ENCODE measurements at regions not wholly inside any gene's neighbourhood (a gene's known extent, or its start where the extent isn't known, plus 50 kb on each side); places are given as distances from the start of the nearest gene placed in this dataset.

DNA sequence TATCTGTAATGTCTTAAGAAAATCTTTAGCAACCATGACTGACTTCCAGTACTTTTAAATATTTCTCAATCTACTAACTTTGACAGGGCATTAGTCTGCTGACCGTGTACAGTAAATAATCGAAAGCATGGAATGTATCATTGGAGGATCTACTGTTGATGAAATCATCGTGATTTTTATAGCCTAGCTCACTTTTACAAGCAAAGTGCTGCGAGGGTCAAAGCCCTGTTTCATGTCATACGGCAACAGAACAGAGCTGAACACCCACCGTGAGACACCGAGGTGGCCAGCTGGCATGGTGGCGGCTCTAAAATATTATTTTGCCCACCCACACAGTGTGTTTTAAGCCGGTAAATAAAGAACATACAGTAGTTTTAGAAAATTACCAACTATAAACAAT, 679.3 kb downstream of the FAT4 start:
- no peaks in the 10 kb centered on the region for H3K36me3 ChIP-seq (ENCODE audit: control insufficient read depth in 2 of 2, insufficient read depth in 2 of 2, low read length in 2 of 2)
- no peak overlapping the region for H3K4me3 ChIP-seq (ENCODE audit: low read length in 2 of 2)
- H3K9ac ChIP-seq (ENCODE audit: low read depth in 1 of 2, low read length in 2 of 2): no peak overlapping the region
- peaks cover 0 to 3% of the 10 kb centered on the region in 2 donors for H3K9me3 ChIP-seq (ENCODE audit: control insufficient read depth in 2 of 2, low read length in 2 of 2)
- no peaks in the 10 kb centered on the region for H3K4me1 ChIP-seq (ENCODE audit: control insufficient read depth in 2 of 2, insufficient read depth in 2 of 2, low read length in 2 of 2)
- no peaks in the 10 kb centered on the region for H3K27me3 ChIP-seq (ENCODE audit: control insufficient read depth in 2 of 2, insufficient read depth in 2 of 2, low read length in 2 of 2)
- H3K27ac ChIP-seq (ENCODE audit: low read depth in 2 of 2, low read length in 2 of 2): no peak overlapping the region

DNA sequence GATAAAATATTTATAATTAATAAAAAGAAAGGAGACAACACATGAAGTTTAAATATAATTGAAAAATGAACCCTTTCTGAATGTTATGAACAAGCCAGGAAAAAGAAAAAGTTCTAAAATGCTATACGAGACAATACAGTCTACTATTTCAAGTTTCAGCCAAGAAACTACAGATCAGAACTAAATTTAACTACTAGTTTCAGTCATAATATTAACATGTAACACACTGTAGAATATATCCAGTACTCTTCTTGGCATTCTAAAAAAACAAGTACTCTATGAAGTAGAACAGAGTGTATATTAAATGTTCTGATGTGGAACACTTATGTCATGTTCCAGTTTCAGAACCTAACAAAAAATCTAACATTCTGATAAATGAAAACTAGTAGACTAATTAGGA, 679.7 kb downstream of the FAT4 start:
- no peak overlapping the region for H3K4me3 ChIP-seq (ENCODE audit: low read length in 2 of 2)
- H3K36me3 ChIP-seq (ENCODE audit: control insufficient read depth in 2 of 2, insufficient read depth in 2 of 2, low read length in 2 of 2): no peaks in the 10 kb centered on the region
- no peak overlapping the region for H3K9ac ChIP-seq (ENCODE audit: low read depth in 1 of 2, low read length in 2 of 2)
- peaks cover 0 to 3% of the 10 kb centered on the region in 2 donors for H3K9me3 ChIP-seq (ENCODE audit: control insufficient read depth in 2 of 2, low read length in 2 of 2)
- no peaks in the 10 kb centered on the region for H3K27me3 ChIP-seq (ENCODE audit: control insufficient read depth in 2 of 2, insufficient read depth in 2 of 2, low read length in 2 of 2)
- H3K4me1 ChIP-seq (ENCODE audit: control insufficient read depth in 2 of 2, insufficient read depth in 2 of 2, low read length in 2 of 2): no peaks in the 10 kb centered on the region
- no peak overlapping the region for H3K27ac ChIP-seq (ENCODE audit: low read depth in 2 of 2, low read length in 2 of 2)

DNA sequence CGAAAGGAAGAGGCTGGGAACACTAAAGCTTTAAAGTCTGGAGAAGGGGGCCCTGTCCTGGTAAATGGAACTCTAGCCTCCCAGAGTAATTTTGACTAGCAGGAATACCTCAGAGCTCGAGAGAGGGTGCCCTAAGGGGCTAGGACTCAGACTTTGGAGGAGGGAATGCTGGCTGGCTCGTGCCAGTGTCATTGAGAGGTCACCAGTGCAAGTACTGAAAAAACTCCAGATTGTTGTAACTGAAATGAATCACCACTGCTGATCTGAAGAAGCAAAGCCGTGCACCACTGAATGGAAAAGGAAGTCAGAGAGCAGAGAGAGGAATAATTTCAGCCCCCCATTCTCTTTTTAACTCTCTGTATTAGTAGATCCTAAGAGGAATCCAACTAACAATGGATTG, 690.2 kb downstream of the FAT4 start:
- Histone ChIP-seq H3K9ac (ENCODE audit: low read depth in 1 of 2, low read length in 2 of 2) (no peak overlapping the region), H3K27me3 (ENCODE audit: control insufficient read depth in 2 of 2, insufficient read depth in 2 of 2, low read length in 2 of 2) (no peaks in the 10 kb centered on the region), H3K27ac (ENCODE audit: low read depth in 2 of 2, low read length in 2 of 2) (no peak overlapping the region), H3K4me1 (ENCODE audit: control insufficient read depth in 2 of 2, insufficient read depth in 2 of 2, low read length in 2 of 2) (no peaks in the 10 kb centered on the region), H3K9me3 (ENCODE audit: control insufficient read depth in 2 of 2, low read length in 2 of 2) (no peaks in the 10 kb centered on the region), H3K36me3 (ENCODE audit: control insufficient read depth in 2 of 2, insufficient read depth in 2 of 2, low read length in 2 of 2) (no peaks in the 10 kb centered on the region), H3K4me3 (ENCODE audit: low read length in 2 of 2) (no peak overlapping the region)

DNA sequence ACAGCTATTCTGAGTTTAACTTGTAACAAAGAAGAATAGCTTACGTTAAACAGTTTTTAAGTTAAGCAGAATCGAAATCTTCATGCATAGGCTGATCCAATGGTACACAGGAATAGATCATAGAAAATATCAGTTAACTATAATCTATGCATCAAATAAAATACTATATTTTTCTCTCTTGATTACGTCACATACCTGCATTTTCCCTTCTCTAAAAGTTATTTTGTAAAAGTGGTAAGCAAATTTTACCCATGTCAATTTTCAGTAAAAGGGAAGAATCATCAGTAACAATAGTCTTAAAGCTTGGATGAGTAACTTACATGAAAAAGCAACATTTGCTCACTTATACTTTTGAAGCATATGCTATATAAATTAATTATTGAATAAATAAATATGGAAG, 692.4 kb downstream of the FAT4 start:
- Histone ChIP-seq H3K4me1 (ENCODE audit: control insufficient read depth in 2 of 2, insufficient read depth in 2 of 2, low read length in 2 of 2) (no peaks in the 10 kb centered on the region), H3K4me3 (ENCODE audit: low read length in 2 of 2) (no peak overlapping the region), H3K36me3 (ENCODE audit: control insufficient read depth in 2 of 2, insufficient read depth in 2 of 2, low read length in 2 of 2) (no peaks in the 10 kb centered on the region), H3K9ac (ENCODE audit: low read depth in 1 of 2, low read length in 2 of 2) (no peak overlapping the region), H3K9me3 (ENCODE audit: control insufficient read depth in 2 of 2, low read length in 2 of 2) (no peaks in the 10 kb centered on the region), H3K27ac (ENCODE audit: low read depth in 2 of 2, low read length in 2 of 2) (no peak overlapping the region), H3K27me3 (ENCODE audit: control insufficient read depth in 2 of 2, insufficient read depth in 2 of 2, low read length in 2 of 2) (no peaks in the 10 kb centered on the region)

DNA sequence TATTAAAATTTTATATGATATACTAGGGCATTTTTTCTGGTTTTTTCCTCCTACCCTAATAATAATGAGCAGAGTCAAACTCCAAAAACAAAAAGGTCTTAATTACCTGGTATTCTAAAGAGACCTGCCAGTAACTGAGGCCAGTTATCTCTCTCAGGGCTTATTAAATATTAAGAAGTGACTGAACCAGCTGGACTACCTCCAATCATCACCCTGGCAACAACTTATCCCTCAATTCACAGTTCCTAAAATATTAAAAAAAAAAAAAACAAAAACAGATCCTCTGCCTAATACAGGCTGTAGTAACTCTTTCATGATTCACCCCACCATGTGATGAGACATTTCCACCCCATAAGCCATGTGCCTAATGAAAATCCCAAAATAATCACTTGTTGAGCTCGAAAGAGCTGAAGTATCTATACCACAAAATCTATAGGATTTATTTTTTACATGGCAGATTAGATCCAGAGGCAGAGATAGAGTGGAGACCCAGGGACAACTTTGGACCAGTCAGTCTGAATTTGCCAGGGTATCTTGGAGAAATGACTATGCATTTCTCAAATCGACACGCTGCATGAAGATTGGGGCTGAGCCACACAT, 698.0 kb downstream of the FAT4 start:
- no peaks in the 10 kb centered on the region for H3K27me3 ChIP-seq (ENCODE audit: control insufficient read depth in 2 of 2, insufficient read depth in 2 of 2, low read length in 2 of 2)
- no peaks in the 10 kb centered on the region for H3K9me3 ChIP-seq (ENCODE audit: control insufficient read depth in 2 of 2, low read length in 2 of 2)
- no peaks in the 10 kb centered on the region for H3K36me3 ChIP-seq (ENCODE audit: control insufficient read depth in 2 of 2, insufficient read depth in 2 of 2, low read length in 2 of 2)
- H3K4me1 ChIP-seq (ENCODE audit: control insufficient read depth in 2 of 2, insufficient read depth in 2 of 2, low read length in 2 of 2): no peaks in the 10 kb centered on the region
- H3K9ac ChIP-seq (ENCODE audit: low read depth in 1 of 2, low read length in 2 of 2): no peak overlapping the region
- H3K27ac ChIP-seq (ENCODE audit: low read depth in 2 of 2, low read length in 2 of 2): no peak overlapping the region
- no peak overlapping the region for H3K4me3 ChIP-seq (ENCODE audit: low read length in 2 of 2)

DNA sequence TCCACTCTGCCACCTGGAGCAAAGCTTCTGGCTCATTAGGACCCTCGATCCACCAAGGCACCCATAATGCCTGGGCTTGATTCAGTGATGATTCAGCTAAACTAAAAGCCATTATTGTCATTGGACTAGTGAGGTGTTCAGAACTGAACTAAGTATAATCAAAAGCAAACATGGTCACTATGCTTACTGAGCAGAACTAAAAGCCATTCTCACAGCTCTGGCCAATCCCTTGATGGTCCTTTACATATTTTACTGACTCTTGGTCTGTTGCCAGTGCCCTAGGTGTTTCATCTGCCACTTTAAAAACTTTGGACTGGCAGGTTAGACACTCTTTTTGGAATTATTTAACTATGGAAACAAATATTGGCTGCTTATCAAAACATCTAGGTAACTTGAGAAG, 703.5 kb downstream of the FAT4 start:
- H3K27ac ChIP-seq (ENCODE audit: low read depth in 2 of 2, low read length in 2 of 2): no peak overlapping the region
- no peaks in the 10 kb centered on the region for H3K4me1 ChIP-seq (ENCODE audit: control insufficient read depth in 2 of 2, insufficient read depth in 2 of 2, low read length in 2 of 2)
- H3K9me3 ChIP-seq (ENCODE audit: control insufficient read depth in 2 of 2, low read length in 2 of 2): no peaks in the 10 kb centered on the region
- H3K36me3 ChIP-seq (ENCODE audit: control insufficient read depth in 2 of 2, insufficient read depth in 2 of 2, low read length in 2 of 2): no peaks in the 10 kb centered on the region
- no peak overlapping the region for H3K4me3 ChIP-seq (ENCODE audit: low read length in 2 of 2)
- no peaks in the 10 kb centered on the region for H3K27me3 ChIP-seq (ENCODE audit: control insufficient read depth in 2 of 2, insufficient read depth in 2 of 2, low read length in 2 of 2)
- no peak overlapping the region for H3K9ac ChIP-seq (ENCODE audit: low read depth in 1 of 2, low read length in 2 of 2)

DNA sequence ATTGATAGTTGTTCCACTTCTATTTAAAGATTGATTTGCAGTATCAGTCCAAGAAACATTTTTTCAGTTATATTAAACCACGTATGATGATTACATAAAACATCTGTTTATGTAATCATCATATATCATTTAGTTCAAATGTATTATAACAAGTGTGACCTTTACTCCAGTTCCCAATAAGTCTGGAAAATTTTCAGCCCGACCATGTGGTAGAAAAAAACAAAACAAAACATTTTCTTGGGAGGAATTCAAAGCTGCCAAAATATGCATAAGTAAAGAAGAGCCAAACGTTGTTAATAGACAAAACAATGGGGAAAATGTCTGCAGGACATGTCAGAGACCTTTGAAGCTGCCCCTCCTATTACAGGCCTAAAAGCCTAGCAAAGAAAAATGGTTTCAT, 709.1 kb downstream of the FAT4 start:
- H3K27me3 ChIP-seq (ENCODE audit: control insufficient read depth in 2 of 2, insufficient read depth in 2 of 2, low read length in 2 of 2): no peaks in the 10 kb centered on the region

DNA sequence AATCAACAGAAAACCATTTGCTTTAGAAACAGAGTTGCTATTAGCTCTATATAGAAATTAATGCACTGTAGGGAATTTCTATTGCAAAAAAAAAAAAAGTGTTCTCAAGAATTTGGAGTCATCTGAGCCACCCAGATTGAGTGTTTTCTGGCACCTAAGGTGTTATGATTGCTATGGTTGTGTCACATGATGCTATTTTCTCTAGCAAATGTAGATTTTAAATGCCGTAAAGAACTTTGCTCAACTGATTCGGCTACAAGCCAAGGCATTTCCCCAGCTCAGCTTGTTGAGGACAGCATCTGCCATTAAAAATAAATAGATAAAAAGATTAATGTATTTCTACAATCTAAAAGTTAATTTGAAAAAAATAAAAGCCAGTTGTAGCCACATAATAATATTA, 712.8 kb downstream of the FAT4 start:
- Histone ChIP-seq H3K9me3 (ENCODE audit: control insufficient read depth in 2 of 2, low read length in 2 of 2) (no peaks in the 10 kb centered on the region), H3K4me1 (ENCODE audit: control insufficient read depth in 2 of 2, insufficient read depth in 2 of 2, low read length in 2 of 2) (no peaks in the 10 kb centered on the region), H3K27ac (ENCODE audit: low read depth in 2 of 2, low read length in 2 of 2) (no peak overlapping the region), H3K4me3 (ENCODE audit: low read length in 2 of 2) (no peak overlapping the region), H3K27me3 (ENCODE audit: control insufficient read depth in 2 of 2, insufficient read depth in 2 of 2, low read length in 2 of 2) (no peaks in the 10 kb centered on the region), H3K9ac (ENCODE audit: low read depth in 1 of 2, low read length in 2 of 2) (no peak overlapping the region), H3K36me3 (ENCODE audit: control insufficient read depth in 2 of 2, insufficient read depth in 2 of 2, low read length in 2 of 2) (no peaks in the 10 kb centered on the region)

More for the DNA sequence above, 709.1 kb downstream of the FAT4 start:
- no peak overlapping the region for H3K27ac ChIP-seq (ENCODE audit: low read depth in 2 of 2, low read length in 2 of 2)
- H3K4me1 ChIP-seq (ENCODE audit: control insufficient read depth in 2 of 2, insufficient read depth in 2 of 2, low read length in 2 of 2): no peaks in the 10 kb centered on the region
- H3K9ac ChIP-seq (ENCODE audit: low read depth in 1 of 2, low read length in 2 of 2): no peak overlapping the region
- H3K4me3 ChIP-seq (ENCODE audit: low read length in 2 of 2): no peak overlapping the region
- no peaks in the 10 kb centered on the region for H3K9me3 ChIP-seq (ENCODE audit: control insufficient read depth in 2 of 2, low read length in 2 of 2)
- no peaks in the 10 kb centered on the region for H3K36me3 ChIP-seq (ENCODE audit: control insufficient read depth in 2 of 2, insufficient read depth in 2 of 2, low read length in 2 of 2)

DNA sequence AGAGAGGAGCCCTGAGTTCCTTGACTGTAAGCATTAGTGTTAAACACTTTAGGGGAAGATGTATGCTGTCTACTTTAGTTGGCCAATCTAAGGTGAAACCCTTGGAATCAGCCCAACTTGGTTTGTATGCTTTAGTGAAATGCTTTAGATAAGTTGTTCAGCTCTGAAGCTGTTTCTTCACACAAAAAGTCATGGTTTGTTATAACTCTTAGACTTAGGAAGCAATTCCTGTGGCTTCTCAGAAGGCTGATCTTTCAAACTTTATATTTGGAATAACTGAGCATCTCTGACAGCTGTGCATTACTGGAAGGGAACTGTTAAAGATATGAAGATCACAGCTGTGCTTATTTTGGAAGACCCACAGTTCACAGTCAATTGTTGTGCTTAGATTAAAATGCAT, 714.1 kb downstream of the FAT4 start:
- Histone ChIP-seq H3K36me3 (ENCODE audit: control insufficient read depth in 2 of 2, insufficient read depth in 2 of 2, low read length in 2 of 2) (no peaks in the 10 kb centered on the region), H3K9me3 (ENCODE audit: control insufficient read depth in 2 of 2, low read length in 2 of 2) (no peaks in the 10 kb centered on the region), H3K9ac (ENCODE audit: low read depth in 1 of 2, low read length in 2 of 2) (no peak overlapping the region), H3K4me3 (ENCODE audit: low read length in 2 of 2) (no peak overlapping the region), H3K27ac (ENCODE audit: low read depth in 2 of 2, low read length in 2 of 2) (no peak overlapping the region), H3K27me3 (ENCODE audit: control insufficient read depth in 2 of 2, insufficient read depth in 2 of 2, low read length in 2 of 2) (no peaks in the 10 kb centered on the region), H3K4me1 (ENCODE audit: control insufficient read depth in 2 of 2, insufficient read depth in 2 of 2, low read length in 2 of 2) (no peaks in the 10 kb centered on the region)

DNA sequence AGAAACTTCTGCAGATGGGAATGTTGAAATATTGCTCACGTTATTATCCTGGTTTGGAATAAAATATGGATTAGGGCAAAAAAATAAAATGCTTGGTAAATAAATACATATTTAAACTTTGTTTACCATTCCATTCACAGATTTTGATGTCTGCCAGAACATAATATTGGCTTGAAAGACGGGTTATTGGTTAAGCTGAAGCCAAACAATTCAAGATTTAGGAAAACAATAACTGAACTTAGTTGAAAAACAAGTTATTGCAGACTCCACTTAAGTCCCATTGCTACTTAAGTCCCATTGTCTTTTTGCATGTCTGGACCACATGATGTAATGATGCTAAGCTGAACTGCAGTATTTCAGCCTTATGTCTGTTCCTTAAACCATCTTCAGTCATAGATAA, 722.5 kb downstream of the FAT4 start:
- Histone ChIP-seq H3K27me3 (ENCODE audit: control insufficient read depth in 2 of 2, insufficient read depth in 2 of 2, low read length in 2 of 2) (no peaks in the 10 kb centered on the region), H3K9ac (ENCODE audit: low read depth in 1 of 2, low read length in 2 of 2) (no peak overlapping the region), H3K36me3 (ENCODE audit: control insufficient read depth in 2 of 2, insufficient read depth in 2 of 2, low read length in 2 of 2) (no peaks in the 10 kb centered on the region), H3K9me3 (ENCODE audit: control insufficient read depth in 2 of 2, low read length in 2 of 2) (no peaks in the 10 kb centered on the region), H3K27ac (ENCODE audit: low read depth in 2 of 2, low read length in 2 of 2) (no peak overlapping the region), H3K4me1 (ENCODE audit: control insufficient read depth in 2 of 2, insufficient read depth in 2 of 2, low read length in 2 of 2) (no peaks in the 10 kb centered on the region), H3K4me3 (ENCODE audit: low read length in 2 of 2) (no peak overlapping the region)

All from mucosa of rectum (tissue), 2 donors.